Prostate gland (tissue), 2 donors: ENCODE measurements at regions not wholly inside any gene's neighbourhood (a gene's known extent, or its start where the extent isn't known, plus 50 kb on each side); places are given as distances from the start of the nearest gene placed in this dataset.

Experiments used
- DNase-seq: peaks from one replicate; pipeline ENCODE4 v3.0.0-alpha.2; 2019; ENCODE audit warnings: low spot score
- H3K27ac ChIP-seq, 2 donors: fragments of 200-600 bp; sonication (generic); 2 replicates each; pipeline ENCODE4 v1.5.1; 2017 to 2019
- H3K27me3 ChIP-seq: fragments of 200-600 bp; sonication (generic); replicated peaks from 2 replicates; pipeline ENCODE4 v1.5.1; 2019; ENCODE audit not compliant: insufficient read depth
- H3K36me3 ChIP-seq, 2 donors: fragments of 200-600 bp; sonication (generic); 1 replicate in 1 of 2; 2 replicates in 1 of 2; pipeline versions ENCODE4 v1.5.1 to v1.8.1; 2017 to 2019
- H3K4me1 ChIP-seq: fragments of 200-600 bp; sonication (generic); replicated peaks from 2 replicates; pipeline ENCODE4 v1.5.1; 2019
- H3K4me3 ChIP-seq, 2 donors: fragments of 200-600 bp; sonication (generic); 2 replicates each; pipeline ENCODE4 v1.5.1; 2017 to 2019
- H3K9me3 ChIP-seq: fragments of 200-600 bp; sonication (generic); 2 replicates; pipeline ENCODE4 v1.5.1; 2017
- CTCF ChIP-seq, 4 experiments: fragments of 200-600 bp in 2 of 4; fragments of 450-650 bp in 2 of 4; sonication (generic) in 2 of 4; IDR thresholded peaks; 1 replicate in 3 of 4; 2 replicates in 1 of 4; pipeline ENCODE4 v1.5.1; 2016 to 2019; ENCODE audit warnings: antibody characterized with exemption in 4 of 4, mild to moderate bottlenecking in 2 of 4, moderate library complexity in 2 of 4
- POLR2A ChIP-seq: fragments of 450-650 bp; IDR thresholded peaks from one replicate; pipeline ENCODE4 v1.6.1; 2016; ENCODE audit warnings: antibody characterized with exemption, mild to moderate bottlenecking
- POLR2AphosphoS5 ChIP-seq: sonication (generic); formaldehyde crosslinking; IDR thresholded peaks from one replicate; pipeline ENCODE4 v1.6.1; 2017; ENCODE audit warnings: antibody characterized with exemption
- WGBS: methylation state at CpG from one replicate; pipeline ENCODE4 v1.1.5; 2018; 5-methylcytosine and 5-hydroxymethylcytosine counted together
- intact Hi-C: fragments of 100-400 bp; cut with DNase I; formaldehyde crosslinking; loops from one replicate; pipeline ENCODE4 v1.14.2; 2022

- 54% methylated on average over 2 of the region's 2 CpGs for WGBS
- no peak overlapping the region for H3K27ac ChIP-seq
- no peak overlapping the region for H3K4me3 ChIP-seq
- no peaks in the 10 kb centered on the region for H3K4me1 ChIP-seq
- DNase-seq: no peak
- H3K9me3 ChIP-seq: no peaks in the 10 kb centered on the region
- TF ChIP-seq CTCF (IDR thresholded peaks at IDR 0.05): no peak
- no peak for TF ChIP-seq POLR2A
- no peak for TF ChIP-seq POLR2AphosphoS5
- no peaks in the 10 kb centered on the region for H3K36me3 ChIP-seq
- H3K27me3 ChIP-seq: no peaks in the 10 kb centered on the region
- intact Hi-C loops: no loop called here
Measured at GRCh38 chr19:20482721-20483120, 82.9 kb downstream of the ZNF737 start.

- Histone ChIP-seq H3K9me3 (no peaks in the 10 kb centered on the region), H3K4me1 (no peaks in the 10 kb centered on the region), H3K27ac (no peak overlapping the region), H3K36me3 (no peaks in the 10 kb centered on the region), H3K4me3 (no peak overlapping the region), H3K27me3 (no peaks in the 10 kb centered on the region)
- TF ChIP-seq POLR2A: no peak
- no peak for TF ChIP-seq CTCF (IDR thresholded peaks at IDR 0.05)
- TF ChIP-seq POLR2AphosphoS5: no peak
- DNase-seq: no peak
- intact Hi-C loops: no loop called here
- WGBS: 83% methylated on average over 1 of the region's 1 CpG
Measured at GRCh38 chr19:20481736-20482135, 83.8 kb downstream of the ZNF737 start.

GRCh38 chr19:20479483-20479882 is 86.1 kb downstream of the ZNF737 start:
- no peak overlapping the region for H3K27ac ChIP-seq
- no peak overlapping the region for H3K4me3 ChIP-seq
- intact Hi-C loops: no loop called here
- TF ChIP-seq POLR2A (no peak), POLR2AphosphoS5 (no peak), CTCF (IDR thresholded peaks at IDR 0.05) (no peak)
- no peaks in the 10 kb centered on the region for H3K36me3 ChIP-seq
- no peaks in the 10 kb centered on the region for H3K9me3 ChIP-seq
- no peak for DNase-seq
- WGBS: 80% methylated on average over 3 of the region's 3 CpGs
- no peaks in the 10 kb centered on the region for H3K4me1 ChIP-seq
- H3K27me3 ChIP-seq: no peaks in the 10 kb centered on the region

GRCh38 chr19:20478936-20479335 is 86.6 kb downstream of the ZNF737 start:
- H3K27me3 ChIP-seq: no peaks in the 10 kb centered on the region
- no peaks in the 10 kb centered on the region for H3K36me3 ChIP-seq
- DNase-seq: no peak
- intact Hi-C loops: no loop called here
- no peak overlapping the region for H3K27ac ChIP-seq
- TF ChIP-seq POLR2AphosphoS5: no peak
- no peak for TF ChIP-seq POLR2A
- no peak for TF ChIP-seq CTCF (IDR thresholded peaks at IDR 0.05)
- no peaks in the 10 kb centered on the region for H3K4me1 ChIP-seq
- no peaks in the 10 kb centered on the region for H3K9me3 ChIP-seq
- no peak overlapping the region for H3K4me3 ChIP-seq
- 89% methylated on average over 3 of the region's 3 CpGs for WGBS

- Histone ChIP-seq H3K4me1 (no peaks in the 10 kb centered on the region), H3K27me3 (no peaks in the 10 kb centered on the region), H3K36me3 (no peaks in the 10 kb centered on the region), H3K27ac (no peak overlapping the region), H3K4me3 (no peak overlapping the region), H3K9me3 (no peaks in the 10 kb centered on the region)
- intact Hi-C loops: no loop called here
- WGBS: 96% methylated on average over 12 of the region's 13 CpGs
- TF ChIP-seq POLR2A: no peak
- TF ChIP-seq POLR2AphosphoS5: no peak
- no peak for TF ChIP-seq CTCF (IDR thresholded peaks at IDR 0.05)
- DNase-seq: no peak
Measured at GRCh38 chr19:20472854-20473253, 92.7 kb downstream of the ZNF737 start.
